Breast epithelium (tissue), 3 donors: ENCODE measurements at regions not wholly inside any gene's neighbourhood (a gene's known extent, or its start where the extent isn't known, plus 50 kb on each side); places are given as distances from the start of the nearest gene placed in this dataset.

Source experiments
- POLR2A ChIP-seq: fragments of 450-650 bp; IDR thresholded peaks from one replicate; pipeline ENCODE4 v1.6.1; 2016; ENCODE audit warnings: antibody characterized with exemption, mild to moderate bottlenecking, moderate library complexity
- POLR2AphosphoS5 ChIP-seq, 3 donors: sonication (generic); formaldehyde crosslinking; IDR thresholded peaks; one replicate each; pipeline ENCODE4 v1.6.1; 2017; ENCODE audit warnings: antibody characterized with exemption in 3 of 3
- TF ChIP-seq, protein P1 (sequence below), 3 donors: fragments of 450-650 bp; IDR thresholded peaks; one replicate each; pipeline ENCODE4 v1.5.1; 2016 to 2017; ENCODE audit warnings: antibody characterized with exemption in 3 of 3, mild to moderate bottlenecking in 3 of 3, moderate library complexity in 3 of 3

DNA sequence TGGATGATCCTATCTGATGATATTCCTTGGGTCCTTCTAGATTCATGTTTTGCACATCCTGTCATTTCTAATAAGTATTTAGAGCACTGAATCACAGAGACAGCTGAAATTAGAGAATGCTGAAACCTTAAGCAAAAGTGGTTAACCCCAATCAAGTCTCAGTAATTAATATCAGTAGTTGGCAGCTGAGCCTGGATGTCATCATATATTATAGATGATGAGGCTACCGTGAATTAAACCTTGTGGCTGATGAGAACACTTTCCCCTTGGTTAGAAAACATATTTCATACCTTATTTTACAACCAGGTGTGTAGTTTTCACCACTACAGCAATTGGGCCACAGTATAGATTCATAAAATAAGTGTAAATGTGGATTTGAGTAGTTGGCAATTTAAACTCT lies 499.0 kb downstream of the PDGFC start:
- TF ChIP-seq POLR2AphosphoS5 (IDR thresholded peaks at IDR 0.05) (no peak), POLR2A (no peak)
- TF ChIP-seq, protein P1, sequence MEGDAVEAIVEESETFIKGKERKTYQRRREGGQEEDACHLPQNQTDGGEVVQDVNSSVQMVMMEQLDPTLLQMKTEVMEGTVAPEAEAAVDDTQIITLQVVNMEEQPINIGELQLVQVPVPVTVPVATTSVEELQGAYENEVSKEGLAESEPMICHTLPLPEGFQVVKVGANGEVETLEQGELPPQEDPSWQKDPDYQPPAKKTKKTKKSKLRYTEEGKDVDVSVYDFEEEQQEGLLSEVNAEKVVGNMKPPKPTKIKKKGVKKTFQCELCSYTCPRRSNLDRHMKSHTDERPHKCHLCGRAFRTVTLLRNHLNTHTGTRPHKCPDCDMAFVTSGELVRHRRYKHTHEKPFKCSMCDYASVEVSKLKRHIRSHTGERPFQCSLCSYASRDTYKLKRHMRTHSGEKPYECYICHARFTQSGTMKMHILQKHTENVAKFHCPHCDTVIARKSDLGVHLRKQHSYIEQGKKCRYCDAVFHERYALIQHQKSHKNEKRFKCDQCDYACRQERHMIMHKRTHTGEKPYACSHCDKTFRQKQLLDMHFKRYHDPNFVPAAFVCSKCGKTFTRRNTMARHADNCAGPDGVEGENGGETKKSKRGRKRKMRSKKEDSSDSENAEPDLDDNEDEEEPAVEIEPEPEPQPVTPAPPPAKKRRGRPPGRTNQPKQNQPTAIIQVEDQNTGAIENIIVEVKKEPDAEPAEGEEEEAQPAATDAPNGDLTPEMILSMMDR (IDR thresholded peaks at IDR 0.05): no peak
